GM21723 (cell line): ENCODE measurements at regions not wholly inside any gene's neighbourhood (a gene's known extent, or its start where the extent isn't known, plus 50 kb on each side); places are given as distances from the start of the nearest gene placed in this dataset.
"Not testable (repeated sequence)": the region's sequence is repeated elsewhere in the genome, so short reads cannot be mapped to it uniquely, and the experiment has no call there.

ENCODE experiments used
- ATAC-seq: cut with Tn5 transposase; IDR thresholded peaks from one replicate; pipeline ENCODE4 v1.9.1; 2021; ENCODE audit warnings: mild to moderate bottlenecking, moderate library complexity; ENCODE audit not compliant: unreplicated experiment

DNA sequence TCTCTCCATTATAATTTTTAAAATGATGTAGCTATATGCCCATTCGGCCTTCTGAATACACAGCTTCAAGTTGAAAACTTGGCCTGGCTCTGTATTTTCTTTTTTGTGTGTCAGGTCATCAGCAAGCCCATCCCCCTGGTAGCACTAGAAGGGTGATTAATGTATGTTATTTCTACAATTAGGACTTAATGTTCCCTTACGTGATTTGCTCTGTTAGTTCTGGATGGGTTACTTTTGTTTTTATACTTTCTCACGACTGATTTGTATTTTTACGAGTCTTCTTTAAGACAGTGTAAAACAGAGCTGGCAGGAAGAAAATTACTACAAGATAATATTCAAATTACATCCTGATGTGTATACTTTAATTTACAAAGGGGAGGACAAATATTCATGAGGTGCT, 88.4 kb upstream of the RGPD4 start:
- ATAC-seq: no peak

DNA sequence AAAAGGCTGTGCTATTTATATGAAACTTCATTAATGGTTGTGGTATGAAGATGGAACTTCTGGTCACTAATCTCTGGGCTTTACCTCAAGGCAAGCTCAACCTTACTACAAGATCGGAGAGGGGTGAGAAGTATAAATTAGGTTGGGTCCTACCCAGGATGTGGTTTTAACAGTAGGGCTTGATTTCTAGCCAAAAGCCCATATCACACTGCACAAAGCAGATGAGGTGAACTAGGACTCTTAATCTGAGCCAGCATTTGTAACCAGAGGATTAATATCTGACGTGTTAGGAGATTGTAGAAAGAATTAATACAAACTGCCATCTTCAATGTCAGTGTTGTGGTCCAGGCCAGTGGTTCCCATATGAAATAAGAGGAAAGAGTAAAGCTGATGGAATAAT, 86.4 kb upstream of the RGPD4 start:
- ATAC-seq: no peak

DNA sequence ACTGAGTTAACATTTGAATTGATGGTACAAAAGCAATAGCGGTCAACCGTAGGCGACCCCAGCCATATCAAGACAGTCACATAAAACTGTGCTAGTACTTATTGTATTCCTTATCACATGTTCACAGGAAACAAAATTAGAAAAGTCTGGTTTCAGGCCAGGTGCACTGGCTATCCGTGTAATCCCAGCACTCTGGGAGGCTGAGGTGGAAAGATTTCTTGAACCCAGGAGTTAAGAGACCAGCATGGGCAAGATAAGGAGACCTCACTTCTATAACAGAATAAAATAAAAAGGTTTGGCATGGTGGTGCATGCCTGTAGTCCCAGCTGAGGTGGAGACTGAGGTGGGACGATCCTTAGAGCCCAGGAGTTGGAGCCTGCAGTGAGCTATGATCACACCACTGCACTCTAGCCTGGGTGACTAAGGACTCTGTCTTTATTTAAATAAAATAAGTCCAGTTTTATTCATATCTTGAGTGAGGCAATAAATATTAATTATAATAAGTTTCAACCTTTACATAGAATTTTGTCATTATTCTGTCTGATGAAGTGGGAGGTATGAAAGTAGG, 84.1 kb upstream of the RGPD4 start:
- no peak for ATAC-seq

DNA sequence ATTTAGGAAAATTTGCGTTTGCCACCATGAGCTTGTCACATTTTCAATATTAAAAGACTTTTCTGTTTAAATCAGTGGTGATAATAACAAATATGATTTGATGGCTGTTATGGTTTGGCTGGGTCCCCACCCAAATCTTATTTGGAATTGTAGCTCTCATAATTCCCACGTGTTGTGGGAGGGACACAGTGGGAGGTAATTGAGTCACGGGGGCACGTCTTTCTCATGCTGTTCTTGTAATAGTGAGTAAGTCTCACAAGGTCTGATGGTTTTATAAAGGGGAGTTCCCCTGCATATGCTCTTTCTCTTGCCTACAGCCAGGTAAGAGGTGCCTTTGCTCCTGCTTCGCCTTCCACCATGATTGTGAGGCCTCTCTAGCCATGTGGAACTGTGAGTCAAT, 83.4 kb upstream of the RGPD4 start:
- ATAC-seq: no peak

DNA sequence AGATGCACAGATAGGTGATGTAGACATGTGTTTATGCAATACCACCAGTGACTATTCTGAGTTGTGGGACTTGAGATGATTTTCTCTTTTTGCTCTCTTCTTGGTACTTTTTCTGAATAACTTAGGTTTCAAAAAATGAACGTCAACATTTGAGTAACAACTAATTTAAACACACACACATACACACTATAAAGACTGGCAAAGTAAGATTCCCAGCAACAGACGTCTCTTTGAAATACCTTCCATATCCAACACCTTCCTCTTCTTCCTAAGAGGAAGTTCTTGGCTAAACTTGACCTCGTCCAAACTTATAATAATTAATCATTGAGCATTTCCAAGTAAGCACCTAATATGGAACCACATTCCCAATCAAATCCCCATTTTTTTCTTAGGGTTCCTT, 81.6 kb upstream of the RGPD4 start:
- ATAC-seq: no peak

DNA sequence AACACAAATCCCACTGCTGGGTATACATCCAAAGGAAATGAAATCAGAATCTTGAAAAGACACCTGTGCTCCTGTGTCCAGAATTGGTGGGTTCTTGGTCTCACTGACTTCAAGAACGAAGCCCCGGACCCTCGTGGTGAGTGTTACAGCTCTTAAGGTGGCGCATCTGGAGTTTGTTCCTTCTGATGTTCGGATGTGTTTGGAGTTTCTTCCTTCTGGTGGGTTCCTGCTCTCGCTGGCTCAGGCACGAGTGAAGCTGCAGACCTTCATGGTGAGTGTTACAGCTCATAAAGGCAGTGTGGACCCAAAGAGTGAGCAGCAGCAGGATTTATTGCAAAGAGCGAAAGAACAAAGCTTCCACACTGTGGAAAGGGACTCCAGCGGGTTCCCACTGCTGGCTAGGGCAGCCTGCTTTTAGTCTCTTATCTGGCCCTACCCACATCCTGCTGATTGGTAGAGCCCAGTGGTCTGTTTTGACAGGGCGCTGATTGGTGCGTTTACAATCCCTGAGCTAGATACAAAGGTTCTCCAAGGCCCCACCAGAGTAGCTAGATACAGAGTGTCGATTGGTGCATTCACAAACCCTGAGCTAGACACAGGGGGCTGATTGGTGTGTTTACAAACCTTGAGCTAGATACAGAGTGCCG, 80.0 kb upstream of the RGPD4 start:
- ATAC-seq: not testable (repeated sequence)

DNA sequence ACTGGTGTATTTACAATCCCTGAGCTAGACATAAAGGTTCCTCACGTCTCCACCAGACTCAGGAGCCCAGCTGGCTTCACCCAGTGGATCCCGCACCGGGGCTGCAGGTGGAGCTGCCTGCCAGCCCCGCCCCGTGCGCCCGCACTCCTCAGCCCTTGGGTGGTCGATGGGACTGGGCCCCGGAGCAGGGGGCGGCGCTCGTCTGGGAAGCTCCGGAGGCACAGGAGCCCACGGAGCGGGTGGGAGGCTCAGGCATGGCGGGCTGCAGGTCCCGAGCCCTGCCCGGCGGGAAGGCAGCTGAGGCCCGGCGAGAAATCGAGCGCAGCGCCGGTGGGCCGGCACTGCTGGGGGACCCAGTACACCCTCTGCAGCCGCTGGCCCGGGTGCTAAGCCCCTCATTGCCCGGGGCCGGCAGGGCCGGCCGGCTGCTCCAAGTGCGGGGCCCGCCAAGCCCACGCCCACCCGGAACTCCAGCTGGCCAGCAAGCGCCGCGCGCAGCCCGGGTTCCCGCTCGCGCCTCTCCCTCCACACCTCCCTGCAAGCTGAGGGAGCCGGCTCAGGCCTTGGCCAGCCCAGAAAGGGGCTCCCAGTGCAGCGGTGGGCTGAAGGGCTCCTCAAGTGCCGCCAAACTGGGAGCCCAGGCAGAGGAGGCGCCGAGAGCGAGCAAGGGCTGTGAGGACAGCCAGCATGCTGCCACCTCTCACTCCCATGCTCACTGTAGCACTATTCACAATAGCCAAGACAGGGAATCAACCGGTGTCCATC, 79.3 kb upstream of the RGPD4 start:
- ATAC-seq: not testable (repeated sequence)

DNA sequence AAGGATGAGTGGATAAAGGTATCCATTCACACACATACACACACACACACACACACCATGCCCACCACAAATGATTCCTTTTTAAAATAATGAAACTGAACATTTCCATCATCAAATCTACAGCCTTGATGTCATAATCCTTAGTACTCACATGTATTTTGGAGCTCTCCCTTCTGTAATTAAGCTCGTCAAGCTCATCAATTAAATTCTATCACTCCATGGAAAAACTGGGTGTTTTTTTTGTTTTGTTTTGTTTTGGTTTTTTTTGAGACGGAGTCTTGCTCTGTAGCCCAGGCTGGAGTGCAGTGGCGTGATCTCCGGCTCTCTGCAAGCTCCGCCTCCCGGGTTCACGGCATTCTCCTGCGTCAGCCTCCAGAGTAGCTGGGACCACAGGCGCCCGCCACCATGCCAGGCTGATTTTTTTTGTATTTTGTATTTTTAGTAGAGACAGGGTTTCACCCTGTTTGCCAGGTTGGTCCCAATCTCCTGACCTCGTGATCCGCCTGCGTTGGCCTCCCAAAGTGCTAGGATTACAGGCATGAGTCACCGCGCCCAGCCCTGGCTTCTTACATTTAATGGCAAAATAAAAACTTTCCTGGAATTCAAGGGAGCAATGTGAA, 78.6 kb upstream of the RGPD4 start:
- no peak for ATAC-seq

DNA sequence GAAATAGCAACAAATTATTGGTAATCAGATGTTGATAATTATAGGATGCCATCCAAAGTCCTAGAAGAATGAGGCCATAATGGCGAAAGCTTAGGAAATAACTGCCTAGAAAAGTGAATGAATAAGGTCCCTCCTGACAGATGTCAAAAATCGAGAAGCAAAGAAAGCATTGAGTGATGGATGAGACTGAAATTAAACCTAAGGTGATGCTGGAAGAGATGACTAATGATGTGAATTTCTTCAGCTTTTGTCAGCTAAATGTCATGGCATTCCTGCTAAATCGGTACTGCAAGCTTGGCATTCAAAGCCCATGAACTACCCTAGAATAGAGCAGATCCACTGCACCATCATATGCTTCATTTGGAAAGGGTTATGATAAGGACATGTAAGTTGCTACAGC, 74.8 kb upstream of the RGPD4 start:
- no peak for ATAC-seq

DNA sequence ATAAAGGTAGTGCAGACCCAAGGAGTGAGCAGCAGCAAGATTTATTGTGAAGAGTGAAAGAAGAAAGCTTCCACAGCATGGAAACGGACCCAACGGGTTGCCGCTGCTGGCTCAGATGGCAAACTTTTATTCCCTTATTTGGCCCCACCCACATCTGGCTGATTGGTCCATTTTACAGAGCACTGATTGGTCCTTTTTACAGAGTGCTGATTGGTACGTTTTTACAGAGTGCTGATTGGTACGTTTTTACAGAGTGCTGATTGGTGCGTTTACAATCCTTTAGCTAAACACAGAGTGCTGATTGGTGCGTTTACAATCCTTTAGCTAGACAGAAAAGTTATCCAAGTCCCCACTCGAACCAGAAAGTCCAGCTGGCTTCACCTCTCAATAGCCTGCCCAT, 72.9 kb upstream of the RGPD4 start:
- not testable (repeated sequence) for ATAC-seq

DNA sequence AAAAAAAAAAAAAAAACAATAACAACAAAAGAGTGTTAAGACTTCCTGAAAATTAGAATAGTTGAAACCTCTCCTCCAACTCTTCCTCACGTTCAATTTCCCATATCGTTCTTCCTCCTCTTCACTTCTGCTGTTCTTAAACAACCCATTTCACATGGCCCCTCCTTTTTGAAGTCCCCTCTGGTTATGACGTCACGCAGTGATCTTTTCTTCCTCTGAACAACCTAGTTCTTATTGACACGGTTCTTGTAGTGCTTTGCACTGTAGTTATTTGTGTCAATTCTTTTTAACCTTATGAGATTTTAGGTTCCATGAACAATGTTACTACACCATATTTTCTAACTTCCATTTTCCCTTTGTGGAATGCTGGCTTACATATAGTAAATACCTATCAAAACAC, 69.5 kb upstream of the RGPD4 start:
- no peak for ATAC-seq

DNA sequence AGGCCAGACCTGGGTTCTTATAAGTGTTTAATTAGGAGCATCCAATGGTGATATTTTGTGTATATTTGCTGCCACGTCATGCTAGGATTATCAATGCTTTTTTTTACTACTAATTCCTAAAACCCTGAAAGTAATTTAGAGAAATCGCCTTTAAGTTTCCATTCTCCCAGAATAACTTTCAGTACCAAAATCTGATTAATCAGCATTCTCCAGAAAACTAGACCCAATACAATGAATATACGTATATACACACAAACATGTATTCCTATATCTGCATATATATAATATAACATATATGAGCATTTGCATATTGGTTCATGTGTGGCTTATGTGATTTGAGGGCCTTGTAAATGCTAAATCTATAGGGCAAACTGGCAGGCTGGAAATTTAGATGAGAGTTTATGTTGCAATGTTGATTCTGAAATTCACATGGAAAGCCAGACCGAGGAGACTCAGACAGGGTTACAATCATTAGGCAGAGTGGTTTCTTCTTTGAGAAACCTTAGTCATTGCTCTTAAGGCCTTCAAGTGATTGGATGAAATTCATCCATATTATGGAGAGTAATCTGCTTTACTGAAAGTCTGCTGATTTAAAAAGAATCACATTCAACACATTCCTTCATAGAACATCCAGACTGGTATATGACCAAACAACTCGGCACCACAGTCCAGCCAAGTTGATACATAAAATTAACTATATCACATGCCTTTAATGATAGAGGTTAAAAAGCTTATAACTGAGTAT, 65.9 kb upstream of the RGPD4 start:
- no peak for ATAC-seq

DNA sequence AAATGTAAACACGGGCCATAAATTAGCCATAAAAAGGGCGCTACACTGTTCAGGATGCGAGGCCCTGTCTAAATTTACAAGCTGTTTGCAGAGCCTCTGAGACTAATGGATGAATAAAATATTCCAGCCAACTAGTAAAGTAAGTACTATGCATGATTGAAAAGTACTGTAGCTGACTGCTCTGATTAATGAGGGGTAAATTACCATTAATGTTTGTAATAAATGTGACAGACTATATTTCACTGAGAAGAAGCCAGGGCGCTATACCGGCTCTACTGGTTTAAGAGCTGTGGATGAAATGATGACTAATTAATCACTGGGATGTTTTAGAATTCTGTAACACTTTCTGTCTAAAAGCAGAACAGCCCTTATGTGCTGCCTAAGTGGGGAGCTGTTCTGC, 54.3 kb upstream of the RGPD4 start:
- no peak for ATAC-seq

DNA sequence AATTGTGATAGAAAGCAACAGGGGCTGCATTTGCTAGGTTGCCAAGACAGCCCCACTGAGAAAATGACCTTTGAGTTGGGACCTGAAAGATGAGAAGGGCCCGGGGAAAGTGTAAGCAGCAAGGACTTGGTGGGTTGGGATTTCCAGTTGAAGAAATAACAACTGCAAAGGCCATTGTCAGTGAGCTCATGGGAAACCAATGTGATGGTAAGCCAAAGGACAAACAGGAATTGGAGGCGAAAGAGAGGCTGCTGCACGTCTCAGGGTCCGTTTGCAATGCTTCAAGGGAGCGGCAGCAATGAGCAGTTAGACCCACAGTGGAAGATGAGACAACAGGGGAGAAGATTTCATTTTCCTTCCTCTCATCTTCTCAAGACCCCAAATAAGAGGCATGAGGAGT, 51.5 kb upstream of the RGPD4 start:
- no peak for ATAC-seq

DNA sequence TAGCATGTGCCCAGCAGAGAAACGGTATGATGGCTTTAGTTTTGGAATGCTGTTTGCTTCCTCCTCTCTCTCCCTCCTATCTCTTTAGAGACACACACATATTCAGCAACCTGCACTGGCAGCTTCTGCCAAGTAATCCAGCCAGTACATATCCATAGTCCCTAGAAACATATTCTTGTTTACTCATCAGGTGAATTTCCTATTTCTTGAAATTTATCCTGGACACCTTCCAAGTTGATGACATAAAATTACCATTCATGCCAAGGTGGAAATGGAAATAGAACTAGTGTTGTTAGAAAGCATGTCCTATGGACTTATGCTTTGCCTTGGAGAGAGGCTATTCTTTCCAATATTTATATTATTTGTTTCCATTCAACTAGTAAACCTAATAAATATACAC, 50.9 kb upstream of the RGPD4 start:
- no peak for ATAC-seq

DNA sequence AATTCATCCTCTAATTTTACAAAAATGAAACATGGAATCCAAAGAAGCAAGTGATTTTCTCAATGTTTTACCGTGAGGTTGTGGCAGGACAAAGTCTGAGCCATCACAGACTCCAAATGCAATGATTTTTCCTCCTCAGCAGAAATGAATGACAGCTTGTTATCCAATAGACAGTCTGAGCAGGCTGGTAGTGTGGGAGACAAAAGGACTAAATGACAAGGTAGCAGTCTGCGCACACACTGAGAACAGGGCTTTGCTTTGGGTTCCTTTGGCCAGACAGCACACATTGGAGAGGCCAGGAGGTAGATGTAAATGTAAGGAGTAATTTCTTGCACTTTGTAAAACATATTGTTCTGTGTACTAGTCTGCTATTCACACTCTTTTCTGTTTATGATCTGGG, 50.3 kb upstream of the RGPD4 start:
- ATAC-seq: no peak
